ENCODE measurements at regions not wholly inside any gene's neighbourhood (a gene's known extent, or its start where the extent isn't known, plus 50 kb on each side); places are given as distances from the start of the nearest gene placed in this dataset.
"Not testable (repeated sequence)": the region's sequence is repeated elsewhere in the genome, so short reads cannot be mapped to it uniquely, and the experiment has no call there.

DNA sequence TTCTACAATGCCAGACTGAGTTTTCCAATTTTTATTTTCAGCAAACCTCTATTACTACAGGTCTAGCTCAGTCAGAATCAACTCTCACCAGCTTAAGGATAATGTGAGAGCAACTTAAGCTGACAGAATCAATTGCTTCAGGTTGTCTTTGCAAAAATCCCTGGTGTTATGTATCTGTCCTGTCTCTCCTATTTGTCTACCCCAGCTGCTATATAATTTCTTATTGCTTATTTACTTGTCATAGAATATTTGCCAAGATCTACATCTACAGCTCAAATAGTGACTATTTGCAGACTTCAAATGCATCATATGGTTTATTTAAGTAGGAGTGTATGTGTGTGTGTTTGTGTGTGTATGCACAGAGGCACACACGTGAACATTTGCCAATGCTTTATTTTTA lies 54.1 kb downstream of the FOXG1 start:
- no peak for DNase-seq

DNA sequence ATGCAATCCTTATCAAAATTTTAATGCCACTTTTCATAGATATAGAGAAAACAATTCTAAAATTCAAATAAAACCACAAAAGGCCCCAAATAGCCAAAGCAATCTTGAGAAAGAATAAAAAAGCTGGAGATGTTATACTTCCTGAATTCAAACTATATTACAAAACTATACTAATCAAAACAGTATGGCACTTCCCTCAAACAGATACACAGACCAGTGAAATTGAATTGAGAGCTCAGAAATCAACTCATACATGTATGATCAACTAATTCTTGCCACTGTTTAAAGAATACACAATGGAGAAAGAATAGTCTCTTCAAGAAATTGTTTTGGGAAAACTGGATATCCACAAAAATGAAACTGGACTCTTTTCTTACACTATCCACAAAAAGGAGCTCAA lies 55.4 kb downstream of the FOXG1 start:
- DNase-seq = no peak

DNA sequence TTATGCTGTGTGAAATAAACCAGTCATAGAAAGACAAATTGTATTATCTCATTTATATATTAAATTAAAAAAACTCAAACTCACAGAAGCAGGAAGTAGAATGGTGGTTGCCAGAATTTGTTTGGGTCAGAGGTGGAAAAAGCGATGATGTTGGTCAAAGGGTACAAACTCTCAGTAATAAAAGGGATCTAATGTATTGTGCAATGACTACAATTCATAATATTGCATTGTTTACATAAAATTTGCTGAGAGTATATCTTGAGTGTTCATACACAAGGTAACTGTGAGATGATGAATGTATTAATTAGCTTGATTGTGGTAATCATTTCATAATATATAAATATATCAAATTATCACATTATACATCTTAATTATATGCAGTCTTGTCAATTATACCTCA lies 56.7 kb downstream of the FOXG1 start:
- DNase-seq = no peak

DNA sequence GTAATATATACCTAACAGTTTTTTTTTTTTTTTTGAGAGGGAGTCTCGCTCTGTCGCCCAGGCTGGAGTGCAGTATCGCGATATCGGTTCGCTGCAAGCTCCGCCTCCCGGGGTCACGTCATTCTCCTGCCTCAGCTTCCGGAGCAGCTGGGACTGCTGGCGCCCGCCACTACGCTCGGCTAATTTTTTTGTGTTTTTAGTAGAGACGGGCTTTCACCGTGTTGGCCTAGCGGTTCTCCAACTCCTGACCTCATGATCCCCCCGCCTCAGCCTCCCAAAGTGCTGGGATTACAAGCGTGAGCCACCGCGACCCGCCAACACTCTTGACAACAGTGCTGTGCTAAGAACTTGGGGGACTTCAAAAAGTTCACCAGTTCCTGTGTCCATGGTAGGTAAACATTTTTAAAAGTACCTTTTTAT lies 63.5 kb downstream of the FOXG1 start:
- no peak for DNase-seq

DNA sequence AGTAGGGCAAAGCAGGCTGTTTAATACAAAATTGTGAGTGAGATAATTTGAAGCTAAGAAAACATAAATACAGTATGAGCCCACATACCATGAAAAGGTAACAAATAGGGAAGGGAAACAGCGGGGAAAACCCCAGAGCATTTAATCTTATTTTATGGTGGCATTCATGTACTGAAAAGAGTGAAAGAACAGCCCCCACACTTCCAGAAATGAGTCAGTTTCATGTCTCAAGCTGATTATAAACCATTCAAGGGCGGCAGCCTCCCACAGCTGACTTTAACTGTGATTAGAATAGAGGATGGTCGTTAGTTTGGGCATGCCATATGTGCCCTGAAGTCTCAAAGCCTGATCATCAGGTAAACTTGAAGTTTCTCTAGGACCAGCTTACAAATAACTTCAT lies 64.5 kb downstream of the FOXG1 start:
- no peak for DNase-seq

DNA sequence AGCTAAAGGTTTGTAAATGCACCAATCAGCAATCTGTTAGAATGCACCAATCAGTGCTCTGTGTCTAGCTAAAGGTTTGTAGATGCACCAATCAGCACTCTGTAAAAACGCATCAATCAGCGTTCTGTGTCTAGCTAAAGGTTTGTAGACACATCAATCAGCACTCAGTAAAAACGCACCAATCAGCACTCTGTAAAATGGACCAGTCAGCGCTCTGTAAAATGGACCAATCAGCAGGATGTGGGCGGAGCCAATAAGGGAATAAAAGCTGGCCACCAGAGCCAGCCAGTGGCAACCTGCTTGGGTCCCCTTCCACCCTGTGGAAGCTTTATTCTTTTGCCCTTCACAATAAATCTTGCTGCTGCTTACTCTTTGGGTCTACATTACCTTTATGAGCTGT lies 76.0 kb downstream of the FOXG1 start:
- DNase-seq = not testable (repeated sequence)

DNA sequence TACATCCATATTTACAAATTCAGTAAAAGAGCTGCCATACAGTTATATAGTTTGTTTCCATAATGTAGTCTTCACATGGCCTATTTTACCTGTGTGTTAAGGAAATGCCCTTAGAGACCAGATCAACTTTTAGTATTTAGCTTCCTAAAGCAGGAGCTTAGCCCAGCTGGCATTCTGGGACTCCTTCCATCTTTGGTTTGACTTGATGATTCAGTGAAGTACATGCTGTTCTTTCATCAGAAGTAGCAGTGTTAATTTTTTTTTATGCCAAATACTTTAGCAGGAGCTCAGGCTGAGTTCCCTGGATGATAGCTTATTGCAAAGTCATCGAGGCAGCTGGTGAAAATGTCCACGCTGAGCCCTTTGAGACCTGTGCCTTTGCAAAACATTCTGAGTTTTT lies 101.0 kb downstream of the FOXG1 start:
- no peak for DNase-seq

DNA sequence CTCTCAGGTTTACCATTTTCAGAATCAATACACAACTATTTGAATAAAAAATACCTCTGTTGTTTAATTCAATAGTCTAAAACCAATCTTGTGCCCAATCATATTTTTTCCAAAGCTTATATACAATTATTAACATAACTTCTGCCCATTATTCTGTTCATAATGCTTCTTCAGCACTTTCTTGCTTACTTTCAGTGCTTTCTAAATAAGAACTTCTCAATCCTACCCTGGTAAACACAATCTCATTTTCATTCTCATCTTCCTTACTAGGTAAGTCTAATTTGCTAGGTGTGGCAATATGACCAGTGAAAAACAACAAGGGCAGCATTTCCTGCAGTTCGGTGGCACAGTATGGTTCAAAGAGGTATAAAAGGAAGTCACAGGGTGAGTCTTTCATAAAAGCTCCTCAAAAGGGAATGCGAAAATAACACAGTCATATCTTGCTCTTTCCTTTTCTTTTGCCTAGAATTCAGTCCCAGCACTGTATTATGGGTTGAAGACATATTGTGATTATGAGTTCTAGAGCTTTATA lies 103.5 kb downstream of the FOXG1 start:
- no peak for DNase-seq

DNA sequence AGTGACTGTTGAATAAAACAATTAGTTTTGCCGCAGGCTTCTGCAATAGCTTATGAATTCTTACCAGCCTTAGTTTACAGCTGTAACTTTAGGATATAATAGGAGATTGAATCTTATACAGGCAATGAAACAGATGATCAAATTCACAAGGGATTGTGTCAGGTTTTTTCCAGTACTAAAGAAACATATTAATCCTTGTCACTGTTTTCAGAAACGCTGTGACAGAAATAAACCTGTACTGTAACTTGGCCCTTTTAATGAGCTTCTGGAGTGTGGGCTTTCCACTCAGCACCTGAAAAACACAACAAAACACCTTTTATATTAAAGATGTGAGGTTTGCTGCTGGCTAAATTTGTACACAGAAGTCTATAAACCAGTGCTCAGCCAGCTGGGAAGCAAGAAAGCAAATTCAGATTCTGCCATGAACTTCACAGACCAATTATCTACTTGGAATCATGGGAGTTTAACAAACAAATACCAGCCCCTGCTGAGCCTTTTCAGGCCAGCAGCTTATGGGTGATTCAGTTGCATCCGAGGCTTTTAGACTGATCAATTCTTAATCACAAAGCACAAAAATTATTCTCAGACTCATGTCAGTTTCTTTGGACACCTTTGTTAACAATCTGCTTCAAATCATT lies 109.5 kb downstream of the FOXG1 start:
- DNase-seq = peak; percentile 91

DNA sequence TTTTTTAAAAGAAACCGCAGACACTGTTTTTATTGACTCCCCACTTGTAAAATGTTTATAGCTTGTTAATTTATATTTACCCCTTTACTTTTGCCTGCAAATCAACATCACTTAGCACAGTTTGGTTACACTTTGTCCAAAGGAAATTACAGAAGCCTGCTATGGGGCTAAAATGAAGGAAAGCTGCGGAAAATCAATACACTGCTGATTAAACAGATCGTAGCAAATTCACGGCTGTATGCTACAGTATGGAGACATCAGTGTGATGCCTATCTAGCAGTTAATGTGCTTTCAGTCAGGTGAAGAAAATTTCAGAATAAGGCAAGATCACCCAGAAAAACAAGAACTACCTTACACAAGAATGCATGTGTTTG lies 110.0 kb downstream of the FOXG1 start:
- peak; percentile 91 for DNase-seq

DNA sequence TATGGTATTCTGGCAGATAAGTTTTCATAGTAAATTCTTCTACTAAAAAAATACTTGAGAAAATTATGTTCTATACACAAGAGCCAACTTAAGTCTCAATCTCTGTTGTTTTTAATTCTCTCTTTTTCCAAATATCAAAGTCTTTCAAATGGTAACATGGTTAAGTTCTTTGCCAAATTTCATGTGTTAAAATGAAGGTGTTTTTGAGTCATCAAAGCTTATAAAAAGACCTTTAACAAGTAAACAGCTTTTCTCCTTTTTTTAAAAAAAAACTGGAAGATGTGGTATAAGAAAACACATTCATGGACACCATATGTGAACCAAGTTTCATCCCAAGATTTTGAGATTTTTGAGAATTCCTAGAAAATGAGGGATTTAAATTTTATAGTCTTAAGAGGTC lies 111.3 kb downstream of the FOXG1 start:
- DNase-seq = no peak

DNA sequence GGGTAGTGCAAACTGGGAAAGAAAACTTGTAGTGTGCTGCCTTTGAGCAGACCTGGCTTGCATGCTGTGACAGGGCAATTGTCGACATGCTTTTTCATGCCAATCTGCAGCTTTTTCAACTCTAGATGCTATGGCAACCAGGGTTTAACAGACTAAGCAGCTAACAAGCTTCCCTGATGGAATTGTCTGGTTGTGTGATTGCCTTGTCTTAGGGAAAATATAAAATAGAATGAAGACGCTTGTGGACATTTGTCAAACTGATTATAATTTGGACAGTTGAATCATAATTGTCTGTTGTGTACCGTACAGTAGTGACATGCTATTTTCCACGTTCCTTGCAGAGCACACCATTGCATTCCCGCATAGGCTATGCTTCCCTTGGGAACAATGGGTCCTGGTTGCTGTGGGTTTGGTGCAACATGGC lies 113.0 kb downstream of the FOXG1 start:
- DNase-seq = peak; percentile 59

DNA sequence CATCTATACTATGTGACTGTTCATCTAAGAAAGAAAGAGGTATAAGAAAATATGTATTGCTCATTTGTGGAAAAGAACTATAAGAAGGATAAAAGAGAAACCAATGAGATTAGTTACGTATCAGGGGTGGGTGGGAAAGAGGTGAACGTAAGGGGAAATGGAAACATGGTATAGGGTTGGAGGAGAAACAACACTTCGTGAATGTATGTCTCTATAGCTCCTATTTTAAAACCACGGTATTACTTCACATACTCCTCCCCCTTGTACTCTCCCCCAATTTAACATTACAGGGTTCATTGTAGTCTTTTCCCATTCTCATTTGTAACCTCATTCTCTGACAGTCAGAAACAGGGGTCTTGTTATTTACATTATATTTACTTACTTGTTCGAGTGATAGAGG lies 120.4 kb downstream of the FOXG1 start:
- DNase-seq = no peak

DNA sequence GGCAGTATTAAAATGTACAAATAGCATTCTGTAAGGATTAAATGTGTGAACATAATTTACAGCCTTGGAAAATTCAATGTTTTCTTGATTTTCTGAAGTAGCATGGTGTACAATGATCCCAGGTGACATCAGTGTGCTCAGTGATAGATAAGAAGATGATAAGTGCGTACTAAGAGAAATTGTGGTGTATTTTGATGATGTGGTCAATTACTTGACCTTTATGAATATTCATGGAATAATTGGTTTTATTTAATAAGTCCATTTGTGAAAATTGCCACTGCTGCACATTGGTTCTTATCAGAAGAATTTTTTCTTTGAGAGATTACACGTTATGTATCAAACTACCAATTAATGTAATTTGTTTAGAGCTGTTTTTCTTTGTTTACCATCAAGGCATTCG lies 128.8 kb downstream of the FOXG1 start:
- no peak for DNase-seq

DNA sequence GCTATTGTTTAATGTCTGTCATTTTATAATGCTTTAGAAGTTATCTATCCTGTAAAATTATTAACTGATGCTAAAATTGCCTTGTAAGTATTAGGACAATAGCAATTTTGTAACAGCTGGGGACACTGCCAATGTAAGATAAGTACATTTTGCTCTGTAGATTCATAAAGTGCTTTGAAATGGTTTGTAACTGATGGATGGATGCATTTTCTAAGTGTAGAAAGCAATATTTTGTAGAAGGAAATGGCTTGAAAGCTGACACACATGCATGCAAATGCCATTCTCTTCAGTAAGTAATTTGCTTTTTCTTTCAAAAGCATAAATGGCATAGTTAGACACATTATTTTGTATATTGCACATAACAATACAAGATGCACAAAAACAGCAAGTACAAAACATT lies 129.8 kb downstream of the FOXG1 start:
- no peak for DNase-seq

DNA sequence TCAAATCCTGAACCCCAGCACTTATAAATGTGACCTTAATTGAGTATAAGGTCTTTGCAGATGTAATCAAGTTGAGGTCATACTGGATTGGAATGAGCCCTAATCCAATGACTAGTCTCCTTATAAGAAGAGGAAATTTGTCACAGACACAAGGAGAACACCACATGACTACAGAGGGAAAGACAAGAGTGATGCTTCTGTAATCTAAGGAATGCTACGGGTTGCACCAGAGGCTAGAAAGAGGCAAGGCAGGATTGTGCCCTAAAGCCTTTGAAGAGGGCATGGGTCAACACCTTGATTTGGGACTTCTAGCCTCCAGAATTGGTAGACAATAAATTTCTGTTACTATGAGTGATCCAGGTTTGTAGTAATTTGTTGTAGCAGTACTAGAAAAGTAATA lies 135.0 kb downstream of the FOXG1 start:
- no peak for DNase-seq

DNA sequence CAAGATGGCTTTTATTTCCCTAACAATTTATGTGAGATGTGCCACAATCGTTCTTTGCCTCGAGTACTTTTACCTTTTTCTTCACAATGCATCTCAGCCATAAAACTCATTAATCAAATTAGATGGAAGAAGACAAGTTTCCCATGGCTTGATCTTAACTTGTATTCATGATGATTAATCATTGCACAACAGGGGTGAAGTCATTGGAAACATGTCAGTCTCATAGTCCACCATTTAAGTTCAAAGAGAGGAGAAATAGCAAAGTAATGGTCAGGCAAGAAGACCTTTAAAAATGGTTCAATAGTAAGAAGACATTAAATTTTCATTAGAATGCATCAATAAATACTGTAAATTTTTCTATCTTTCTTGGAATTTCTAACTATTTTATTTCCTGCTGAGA lies 136.3 kb downstream of the FOXG1 start:
- no peak for DNase-seq

DNA sequence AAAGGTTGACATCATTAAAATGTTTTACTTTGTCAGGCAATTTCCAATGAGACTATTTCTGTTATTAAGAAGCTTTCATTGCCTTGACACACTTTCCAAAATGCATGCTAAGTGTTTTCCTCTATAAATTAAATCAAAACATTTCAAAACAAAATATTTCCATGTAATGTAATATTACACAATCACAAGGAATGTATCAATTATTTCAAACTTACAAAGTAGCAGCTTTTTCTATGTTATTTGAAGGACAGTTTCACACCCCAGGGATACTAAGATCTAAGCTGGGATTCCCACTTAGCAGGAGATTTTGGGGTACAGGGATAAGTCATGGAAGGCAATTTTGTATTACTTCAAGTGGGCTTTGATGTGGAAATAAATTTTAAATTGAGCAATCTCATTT lies 144.9 kb downstream of the FOXG1 start:
- no peak for DNase-seq

DNA sequence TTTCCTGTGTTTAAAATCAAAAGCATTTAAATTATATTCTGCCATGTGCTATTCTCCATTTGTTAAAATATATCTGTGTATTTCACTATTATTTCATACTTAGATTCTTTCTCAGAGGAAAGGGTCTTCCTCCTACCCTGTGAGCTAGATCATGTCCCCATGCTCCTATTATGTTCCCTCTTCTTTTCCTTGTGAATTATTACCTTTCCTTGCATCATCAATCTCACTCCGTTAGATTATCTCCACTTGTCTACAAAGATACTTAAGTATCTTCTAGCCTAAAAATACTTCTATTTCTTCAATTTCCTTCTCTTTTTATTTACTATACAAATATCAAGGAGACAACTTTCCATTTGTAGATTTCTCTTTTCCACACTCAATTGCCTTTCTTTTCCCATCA lies 146.5 kb downstream of the FOXG1 start:
- DNase-seq = no peak

DNA sequence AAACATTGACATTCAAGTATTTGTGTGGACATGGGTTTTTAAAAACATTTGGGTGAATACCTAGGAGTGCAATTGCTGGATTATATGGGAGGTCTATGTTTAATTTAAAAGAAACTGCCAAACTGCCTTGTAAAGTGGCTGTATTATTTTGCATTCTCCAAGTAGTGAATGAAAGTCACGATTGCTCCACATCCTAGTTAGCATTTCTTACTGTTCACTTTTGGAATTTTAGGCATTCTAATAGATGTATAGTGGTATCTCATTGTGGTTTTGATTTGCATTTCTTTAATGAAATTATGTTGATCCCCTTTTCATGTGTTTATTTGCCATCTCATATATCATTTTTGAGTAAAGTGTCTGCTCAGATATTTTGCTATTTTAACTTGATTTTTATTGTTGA lies 159.5 kb downstream of the FOXG1 start:
- DNase-seq = no peak

DNA sequence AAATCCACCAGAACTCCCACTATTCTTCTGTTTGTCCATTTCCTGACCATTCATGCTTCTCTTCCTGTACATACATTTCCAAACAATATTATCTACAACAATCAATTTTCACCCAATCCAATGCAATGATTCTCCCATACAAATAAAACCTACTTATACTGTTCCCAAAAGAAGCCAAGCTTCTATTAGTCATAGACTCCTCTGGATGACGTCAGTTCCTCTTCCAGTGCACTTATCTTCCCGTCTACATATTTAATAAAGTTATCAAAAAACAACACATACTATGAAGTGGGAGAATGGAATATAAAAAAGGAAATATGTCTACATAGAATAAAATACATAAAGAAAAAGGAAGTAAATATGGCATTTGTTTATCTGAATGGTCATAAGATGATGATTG lies 165.4 kb downstream of the FOXG1 start:
- no peak for DNase-seq

DNA sequence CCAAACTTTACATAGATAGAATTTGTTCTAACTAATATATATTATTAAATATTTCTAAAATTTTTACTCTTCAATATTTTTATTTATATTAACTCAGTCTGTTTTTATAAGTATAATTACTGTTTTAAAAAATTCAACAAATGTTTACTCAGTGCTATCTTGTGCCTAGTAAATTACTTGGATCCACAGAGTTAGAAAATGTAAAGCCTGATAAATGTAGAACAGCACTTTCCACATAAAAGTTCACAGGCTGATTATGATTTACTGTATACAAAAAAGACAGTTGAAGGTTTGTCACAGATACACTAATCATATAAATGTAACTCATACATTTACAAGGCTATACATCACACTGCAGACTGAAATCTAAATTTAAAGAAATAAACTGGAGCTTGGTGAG lies 170.0 kb downstream of the FOXG1 start:
- DNase-seq = no peak

DNA sequence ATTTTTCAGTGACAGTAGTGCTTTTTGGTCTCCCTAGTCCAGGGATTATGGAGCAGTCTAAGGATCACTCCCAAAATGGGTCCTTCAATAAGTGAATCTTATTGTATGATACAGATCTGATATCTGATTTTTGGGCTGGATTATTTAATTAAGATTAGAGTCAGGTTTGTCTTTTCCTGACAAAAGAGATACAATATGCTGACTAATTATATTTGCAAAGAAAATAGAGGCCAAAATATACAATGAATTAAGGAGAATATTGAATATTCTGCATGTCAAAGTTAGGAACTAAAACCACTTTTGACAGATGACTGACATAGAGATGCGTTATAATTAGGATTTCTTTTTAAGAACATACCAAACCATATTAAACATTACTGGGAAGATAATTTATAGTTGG lies 175.2 kb downstream of the FOXG1 start:
- no peak for DNase-seq

DNA sequence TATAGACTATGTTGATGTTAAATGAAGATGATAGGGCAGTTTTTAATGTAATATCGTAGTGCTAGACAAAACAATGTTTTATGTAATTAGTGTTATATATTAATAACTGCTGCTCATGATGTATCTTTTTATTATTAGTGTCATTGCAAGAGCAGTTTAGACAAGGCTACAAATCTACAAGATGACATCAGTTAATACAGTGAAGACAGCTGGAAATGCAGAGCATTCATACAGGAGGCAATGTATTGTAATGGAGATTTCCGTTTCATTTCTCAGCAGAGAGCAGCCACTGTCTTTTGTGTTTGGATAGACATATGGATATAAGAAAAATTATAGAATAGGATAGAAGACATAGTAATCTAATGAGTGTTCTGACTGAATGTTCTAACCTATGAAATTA lies 178.0 kb downstream of the FOXG1 start:
- no peak for DNase-seq

DNA sequence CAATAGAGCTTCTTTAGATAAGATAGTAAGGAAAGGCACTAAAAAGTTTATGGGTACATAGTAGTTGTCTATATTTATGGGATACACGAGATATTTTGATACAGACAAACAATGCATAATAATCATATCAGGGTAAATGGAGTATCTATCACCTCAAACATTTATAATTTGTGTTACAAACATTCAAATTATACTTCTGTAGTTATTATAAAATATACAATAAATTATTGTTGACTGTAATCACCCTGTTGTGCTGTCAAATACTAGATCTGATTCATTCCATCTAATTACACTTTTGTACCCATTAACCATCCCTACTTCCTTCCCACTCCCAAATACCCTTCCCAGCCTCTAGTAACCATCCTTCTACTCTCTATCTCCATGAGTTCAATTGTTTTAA lies 179.7 kb downstream of the FOXG1 start:
- DNase-seq = no peak

DNA sequence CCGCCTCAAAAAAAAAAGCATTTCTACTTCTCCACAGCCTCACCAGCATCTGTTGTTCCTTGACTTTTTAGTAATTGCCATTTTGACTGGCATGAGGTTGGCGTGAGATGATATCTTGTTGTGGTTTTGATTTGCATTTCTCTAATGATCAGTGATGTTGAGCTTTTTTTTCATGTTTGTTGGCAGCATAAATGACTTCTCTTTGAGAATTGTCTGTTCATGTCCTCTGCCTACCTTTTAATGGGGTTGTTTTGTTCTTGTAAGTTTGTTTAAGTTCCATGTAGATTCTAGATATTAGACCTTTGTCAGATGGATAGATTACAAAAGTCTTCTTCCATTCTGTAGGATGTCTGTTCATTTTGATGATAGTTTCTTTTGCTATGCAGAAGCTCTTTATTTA lies 182.9 kb downstream of the FOXG1 start:
- DNase-seq = no peak

All from NCI-H1417 treated with DMSO at 0.1 percent for 48 hours (cell line).